Loucy (cell line): ENCODE measurements at regions not wholly inside any gene's neighbourhood (a gene's known extent, or its start where the extent isn't known, plus 50 kb on each side); places are given as distances from the start of the nearest gene placed in this dataset.
A peak's percentile ranks its signal among the peaks of the same experiment; 100 is the strongest.

Source experiments
- H2AFZ ChIP-seq: fragments of 200-600 bp; sonication (generic); 2 replicates; pipeline ENCODE4 v1.6.0; 2016; ENCODE audit warnings: antibody characterized with exemption, mild to moderate bottlenecking, low read length, moderate library complexity
- H3F3A ChIP-seq: fragments of 200-600 bp; 2 replicates; pipeline ENCODE4 v1.6.0; 2016; ENCODE audit warnings: antibody characterized with exemption, low read depth, mild to moderate bottlenecking
- H3K27me3 ChIP-seq: fragments of 200-600 bp; sonication (generic); 2 replicates; pipeline ENCODE4 v1.6.1; 2014; ENCODE audit warnings: low read length, mild to moderate bottlenecking; ENCODE audit not compliant: insufficient read depth, poor library complexity, severe bottlenecking
- H3K36me3 ChIP-seq: fragments of 200-600 bp; sonication (generic); 2 replicates; pipeline ENCODE4 v1.6.1; 2016; ENCODE audit warnings: low read length; ENCODE audit not compliant: insufficient read depth
- H3K4me1 ChIP-seq: fragments of 200-600 bp; sonication (generic); 2 replicates; pipeline ENCODE4 v1.5.1; 2014; ENCODE audit warnings: low read length, mild to moderate bottlenecking; ENCODE audit not compliant: insufficient read depth, poor library complexity, severe bottlenecking
- H3K4me2 ChIP-seq: fragments of 200-600 bp; sonication (generic); 2 replicates; pipeline ENCODE4 v1.6.0; 2014; ENCODE audit warnings: antibody characterized with exemption, low read length, low read depth, mild to moderate bottlenecking; ENCODE audit not compliant: poor library complexity, severe bottlenecking
- H3K4me3 ChIP-seq: fragments of 200-600 bp; sonication (generic); 2 replicates; pipeline ENCODE4 v1.5.1; 2014; ENCODE audit warnings: low read length, mild to moderate bottlenecking, mixed read lengths; ENCODE audit not compliant: poor library complexity, severe bottlenecking
- H3K79me2 ChIP-seq: fragments of 200-600 bp; sonication (generic); 2 replicates; pipeline ENCODE4 v1.6.1; 2014; ENCODE audit warnings: low read length; ENCODE audit not compliant: insufficient read depth
- H3K9ac ChIP-seq: fragments of 200-600 bp; sonication (generic); 2 replicates; pipeline ENCODE4 v1.6.0; 2014; ENCODE audit warnings: mild to moderate bottlenecking, low read depth, low read length, moderate library complexity; ENCODE audit not compliant: poor library complexity, severe bottlenecking
- H3K9me2 ChIP-seq: fragments of 200-600 bp; sonication (generic); replicated peaks from 2 replicates; pipeline ENCODE4 v1.6.1; 2016; ENCODE audit warnings: low read depth, low read length, mixed read lengths
- H3K9me3 ChIP-seq: fragments of 200-600 bp; sonication (generic); 2 replicates; pipeline ENCODE4 v1.6.1; 2014; ENCODE audit warnings: mild to moderate bottlenecking, antibody characterized with exemption, low read length, low read depth; ENCODE audit not compliant: insufficient read depth
- H4K20me1 ChIP-seq: fragments of 200-600 bp; sonication (generic); 2 replicates; pipeline ENCODE4 v1.6.0; 2014; ENCODE audit warnings: antibody characterized with exemption, low read length, mild to moderate bottlenecking; ENCODE audit not compliant: insufficient read depth, poor library complexity, severe bottlenecking
- CTCF ChIP-seq: fragments of 200-600 bp; sonication (generic); conservative IDR thresholded peaks from 2 replicates; pipeline ENCODE4 v1.5.1; 2014; ENCODE audit warnings: mild to moderate bottlenecking, antibody characterized with exemption, low read length
- EZH2phosphoT487 ChIP-seq: fragments of 200-600 bp; IDR thresholded peaks from 2 replicates; pipeline ENCODE4 v1.6.1; 2018; ENCODE audit warnings: antibody characterized with exemption, mild to moderate bottlenecking, moderate library complexity, borderline replicate concordance

GRCh38 chr11:116457336-116458007 is 315.3 kb downstream of the BUD13 start:
- no peak overlapping the region for H2AFZ ChIP-seq
- no peak overlapping the region for H3K9ac ChIP-seq

DNA sequence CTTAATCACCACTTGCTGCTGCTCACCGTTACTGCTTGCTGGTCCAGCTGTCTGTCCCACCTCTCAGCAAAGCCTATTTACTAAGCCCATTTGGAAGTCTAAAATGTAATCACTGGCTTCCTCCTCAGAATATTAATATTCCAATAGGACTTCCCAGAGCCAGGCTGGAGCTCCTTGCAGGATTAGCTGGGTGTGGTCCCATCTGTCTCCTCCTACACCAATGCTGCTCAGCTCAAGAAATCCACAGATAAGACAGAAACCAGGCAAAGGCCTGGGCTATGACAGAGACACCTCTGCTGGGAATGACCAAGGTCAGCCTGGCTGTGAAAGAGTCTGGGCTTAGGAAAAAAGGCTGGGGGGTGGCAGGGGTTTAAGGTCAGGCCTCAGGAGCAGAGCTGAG is 317.8 kb downstream of the BUD13 start:
- no peaks in the 10 kb centered on the region for H3K36me3 ChIP-seq
- H3K9ac ChIP-seq: no peak overlapping the region
- TF ChIP-seq EZH2phosphoT487 (no peak), CTCF (no peak)
- H3K4me1 ChIP-seq: no peaks in the 10 kb centered on the region
- H3K9me2 ChIP-seq: no peaks in the 10 kb centered on the region
- H2AFZ ChIP-seq: no peak overlapping the region
- H3K27me3 ChIP-seq: no peaks in the 10 kb centered on the region
- H3F3A ChIP-seq: no peaks in the 10 kb centered on the region
- H3K4me3 ChIP-seq: no peak overlapping the region
- H3K9me3 ChIP-seq: 0 out of 2 replicates have a peak, but pooled peaks cover 1% of the 10 kb centered on the region
- H4K20me1 ChIP-seq: no peaks in the 10 kb centered on the region
- no peaks in the 10 kb centered on the region for H3K79me2 ChIP-seq
- H3K4me2 ChIP-seq: no peak overlapping the region

More at GRCh38 chr11:116457336-116458007, 315.3 kb downstream of the BUD13 start:
- H3K27me3 ChIP-seq: no peaks in the 10 kb centered on the region
- H3K4me2 ChIP-seq: no peak overlapping the region
- H4K20me1 ChIP-seq: no peaks in the 10 kb centered on the region
- no peaks in the 10 kb centered on the region for H3K9me2 ChIP-seq
- H3K36me3 ChIP-seq: no peaks in the 10 kb centered on the region
- no peaks in the 10 kb centered on the region for H3F3A ChIP-seq
- no peak overlapping the region for H3K4me3 ChIP-seq
- no peaks in the 10 kb centered on the region for H3K79me2 ChIP-seq
- H3K4me1 ChIP-seq: no peaks in the 10 kb centered on the region
- TF ChIP-seq CTCF: no peak
- H3K9me3 ChIP-seq: no peaks in the 10 kb centered on the region

DNA sequence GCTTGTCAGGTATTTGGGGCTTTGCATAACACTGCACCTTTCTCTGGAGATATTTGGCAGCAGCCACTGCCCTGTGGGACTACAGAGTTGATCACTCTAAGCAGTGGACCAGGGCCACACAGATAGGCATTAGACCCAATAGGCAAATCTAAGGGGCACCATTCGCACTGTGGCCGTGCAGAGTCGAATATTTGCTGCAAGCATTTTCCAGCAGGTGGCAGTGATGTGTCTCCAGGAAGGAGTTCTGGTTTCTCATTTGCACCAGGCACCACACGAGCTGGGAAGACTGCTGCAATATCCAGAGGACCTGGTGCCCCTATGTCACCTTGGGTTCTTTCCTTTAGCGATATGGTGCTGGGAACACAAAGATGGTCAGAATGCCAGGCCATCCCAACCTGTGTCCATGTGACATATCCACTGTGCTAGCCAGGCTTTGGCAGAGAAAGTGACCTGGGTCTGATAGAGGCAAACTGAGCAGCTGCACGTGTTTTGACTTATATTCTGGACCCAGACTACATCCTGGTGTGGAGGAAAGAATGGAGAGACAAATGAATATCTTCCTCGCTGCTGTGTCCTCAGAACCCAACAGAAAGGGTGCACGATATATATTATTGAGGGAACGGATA is 318.7 kb downstream of the BUD13 start:
- Histone ChIP-seq H3K9me2 (no peaks in the 10 kb centered on the region), H2AFZ (no peak overlapping the region), H3K4me3 (no peak overlapping the region), H3F3A (no peaks in the 10 kb centered on the region), H3K4me1 (no peaks in the 10 kb centered on the region), H4K20me1 (no peaks in the 10 kb centered on the region), H3K9ac (no peak overlapping the region), H3K9me3 (0 out of 2 replicates have a peak, but pooled peaks cover 6% of the 10 kb centered on the region), H3K79me2 (no peaks in the 10 kb centered on the region), H3K36me3 (no peaks in the 10 kb centered on the region), H3K27me3 (no peaks in the 10 kb centered on the region), H3K4me2 (no peak overlapping the region)
- no peak for TF ChIP-seq EZH2phosphoT487
- TF ChIP-seq CTCF: peak; percentile 63
